ENCODE measurements at regions not wholly inside any gene's neighbourhood (a gene's known extent, or its start where the extent isn't known, plus 50 kb on each side); places are given as distances from the start of the nearest gene placed in this dataset.

- no peak for TF ChIP-seq CTCF (IDR thresholded peaks at IDR 0.05)
- no peak for TF ChIP-seq EZH2 (IDR thresholded peaks at IDR 0.05; ENCODE audit: borderline replicate concordance, insufficient read depth, low read depth, low read length, poor library complexity, severe bottlenecking)
Observed at GRCh38 chr5:53403291-53403690, 77.1 kb upstream of the FST start.

All from B cell (primary cell).